ENCODE measurements at regions not wholly inside any gene's neighbourhood (a gene's known extent, or its start where the extent isn't known, plus 50 kb on each side); places are given as distances from the start of the nearest gene placed in this dataset.

DNA sequence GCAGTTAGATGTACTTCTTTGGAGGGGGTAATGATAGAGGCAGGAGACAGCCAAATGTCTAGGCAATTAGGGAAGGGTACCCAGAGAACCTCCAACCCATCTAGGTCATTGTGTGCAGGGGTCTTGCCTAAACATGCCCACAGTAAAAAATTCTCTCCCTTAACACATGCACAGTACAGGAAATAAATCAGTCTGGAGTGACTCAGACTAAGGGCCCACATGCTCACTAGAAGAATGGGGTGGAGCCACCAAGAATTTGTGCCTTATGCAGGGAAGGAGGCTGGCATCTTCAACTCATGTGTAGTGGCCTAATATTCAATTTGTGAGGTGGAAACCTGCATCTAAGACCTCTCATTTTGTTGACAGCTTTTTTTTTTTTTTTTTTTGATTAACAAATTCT is 945.3 kb upstream of the GRIA3 start (continued):
- no peak for TF ChIP-seq ETV6 (conservative IDR thresholded peaks at IDR 0.05 in 1 of 2, IDR thresholded peaks at IDR 0.05 in 1 of 2; ENCODE audit: borderline replicate concordance in 1 of 2, low read depth in 1 of 2)
- TF ChIP-seq NR2F1 (conservative IDR thresholded peaks at IDR 0.05) = no peak
- TF ChIP-seq, protein P1, sequence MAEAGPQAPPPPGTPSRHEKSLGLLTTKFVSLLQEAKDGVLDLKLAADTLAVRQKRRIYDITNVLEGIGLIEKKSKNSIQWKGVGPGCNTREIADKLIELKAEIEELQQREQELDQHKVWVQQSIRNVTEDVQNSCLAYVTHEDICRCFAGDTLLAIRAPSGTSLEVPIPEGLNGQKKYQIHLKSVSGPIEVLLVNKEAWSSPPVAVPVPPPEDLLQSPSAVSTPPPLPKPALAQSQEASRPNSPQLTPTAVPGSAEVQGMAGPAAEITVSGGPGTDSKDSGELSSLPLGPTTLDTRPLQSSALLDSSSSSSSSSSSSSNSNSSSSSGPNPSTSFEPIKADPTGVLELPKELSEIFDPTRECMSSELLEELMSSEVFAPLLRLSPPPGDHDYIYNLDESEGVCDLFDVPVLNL (IDR thresholded peaks at IDR 0.05; ENCODE audit: low read depth, low read length) = no peak

DNA sequence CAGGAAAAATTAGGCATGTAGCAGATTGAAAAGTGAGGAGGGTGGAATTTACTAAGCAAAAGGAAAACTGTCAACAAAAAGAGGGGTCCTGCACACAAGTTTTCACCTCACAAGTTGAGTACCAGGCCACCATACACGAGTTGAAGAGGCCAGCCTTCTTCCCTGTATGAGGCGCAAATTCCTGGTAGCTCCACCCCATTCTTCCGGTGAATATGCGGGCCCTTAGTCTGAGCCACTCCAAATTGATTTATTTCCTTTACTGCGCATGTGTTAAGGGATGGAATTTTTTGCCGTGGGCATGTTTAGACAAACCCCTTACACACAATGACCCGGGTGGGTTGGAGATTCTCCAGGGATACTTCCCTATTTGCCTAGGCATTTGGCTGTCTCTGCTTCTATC is 942.1 kb upstream of the GRIA3 start:
- BruUV-seq (replicated peaks) = no TSS peak
- Histone ChIP-seq H3K4me2 (ENCODE audit: control insufficient read depth, insufficient read depth) (no peak overlapping the region), H3K27ac (ENCODE audit: control insufficient read depth, insufficient read depth) (no peak overlapping the region), H3K4me1 (ENCODE audit: control insufficient read depth, insufficient read depth, low read length) (no peaks in the 10 kb centered on the region), H3K36me3 (ENCODE audit: control insufficient read depth in 2 of 2, insufficient read depth in 2 of 2, low read length in 1 of 2) (no peaks in the 10 kb centered on the region), H3K4me3 (no peak overlapping the region), H3K9ac (ENCODE audit: control insufficient read depth, insufficient read depth, low read length) (no peak overlapping the region), H3K27me3 (replicated peaks in 1 of 2; ENCODE audit: control insufficient read depth in 2 of 2, insufficient read depth in 2 of 2, low read length in 1 of 2) (no peaks in the 10 kb centered on the region), H2AFZ (ENCODE audit: control insufficient read depth, low read depth, low read length) (no peak overlapping the region), H4K20me1 (ENCODE audit: control insufficient read depth, insufficient read depth) (no peaks in the 10 kb centered on the region), H3K79me2 (ENCODE audit: control insufficient read depth, insufficient read depth, low read length) (no peaks in the 10 kb centered on the region), H3K9me3 (replicated peaks; ENCODE audit: control insufficient read depth, insufficient read depth, low read length) (no peaks in the 10 kb centered on the region)
- RAD21 ChIA-PET (ENCODE audit: unreplicated experiment) = no interaction called here
- no peak for FAIRE-seq
- intact Hi-C loops (cut with micrococcal nuclease; ENCODE audit: unreplicated experiment) = no loop called here
- SMC1A ChIA-PET (ENCODE audit: uncharacterized antibody, unreplicated experiment) = no interaction called here
- ATAC-seq = no peak
- 44% methylated on average over 7 of the region's 7 CpGs for WGBS (ENCODE audit: insufficient coverage, insufficient replicate concordance, low lambda C conversion rate, missing lambda C conversion rate)
- POLR2A ChIA-PET = no interaction called here
- DNase-seq (ENCODE audit: low read depth, low spot score) = no peak
- in situ Hi-C loops (cut with MboI) = no loop called here
- CTCF ChIA-PET = no interaction called here
- TF ChIP-seq, protein P2, sequence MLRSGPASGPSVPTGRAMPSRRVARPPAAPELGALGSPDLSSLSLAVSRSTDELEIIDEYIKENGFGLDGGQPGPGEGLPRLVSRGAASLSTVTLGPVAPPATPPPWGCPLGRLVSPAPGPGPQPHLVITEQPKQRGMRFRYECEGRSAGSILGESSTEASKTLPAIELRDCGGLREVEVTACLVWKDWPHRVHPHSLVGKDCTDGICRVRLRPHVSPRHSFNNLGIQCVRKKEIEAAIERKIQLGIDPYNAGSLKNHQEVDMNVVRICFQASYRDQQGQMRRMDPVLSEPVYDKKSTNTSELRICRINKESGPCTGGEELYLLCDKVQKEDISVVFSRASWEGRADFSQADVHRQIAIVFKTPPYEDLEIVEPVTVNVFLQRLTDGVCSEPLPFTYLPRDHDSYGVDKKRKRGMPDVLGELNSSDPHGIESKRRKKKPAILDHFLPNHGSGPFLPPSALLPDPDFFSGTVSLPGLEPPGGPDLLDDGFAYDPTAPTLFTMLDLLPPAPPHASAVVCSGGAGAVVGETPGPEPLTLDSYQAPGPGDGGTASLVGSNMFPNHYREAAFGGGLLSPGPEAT (IDR thresholded peaks at IDR 0.05; ENCODE audit: low read depth) = no peak

Data from GM12878 (cell line).